H9 (cell line): ENCODE measurements at regions not wholly inside any gene's neighbourhood (a gene's known extent, or its start where the extent isn't known, plus 50 kb on each side); places are given as distances from the start of the nearest gene placed in this dataset.
A peak's percentile ranks its signal among the peaks of the same experiment; 100 is the strongest.

Experiments used
- DNase-seq: peaks from one replicate; pipeline ENCODE4 v3.0.0-alpha.2; 2017
- H2AFZ ChIP-seq: one replicate; pipeline ENCODE4 v1.6.1; 2013; ENCODE audit warnings: mild to moderate bottlenecking, low read length, control low read depth, moderate library complexity
- H2AK5ac ChIP-seq: 2 replicates; pipeline ENCODE4 v1.6.1; 2013; ENCODE audit warnings: low read length, control low read depth, mixed read lengths; ENCODE audit not compliant: insufficient read length
- H2BK120ac ChIP-seq: one replicate; pipeline ENCODE4 v1.6.1; 2013; ENCODE audit warnings: low read depth, mild to moderate bottlenecking, low read length, control low read depth, inconsistent platforms; ENCODE audit not compliant: poor library complexity, severe bottlenecking
- H2BK12ac ChIP-seq: 2 replicates; pipeline ENCODE4 v1.6.1; 2013; ENCODE audit warnings: low read length, control low read depth, mixed read lengths, low read depth; ENCODE audit not compliant: insufficient read length
- H2BK15ac ChIP-seq: 2 replicates; pipeline ENCODE4 v1.6.1; 2013; ENCODE audit warnings: low read depth, low read length, control low read depth
- H2BK20ac ChIP-seq: one replicate; pipeline ENCODE4 v1.6.1; 2013; ENCODE audit warnings: low read depth, mild to moderate bottlenecking, low read length, control low read depth, inconsistent platforms; ENCODE audit not compliant: poor library complexity, severe bottlenecking
- H2BK5ac ChIP-seq: 2 replicates; pipeline ENCODE4 v1.6.1; 2013; ENCODE audit warnings: low read length, control low read depth, mixed read lengths; ENCODE audit not compliant: insufficient read length
- H3K14ac ChIP-seq: 2 replicates; pipeline ENCODE4 v1.6.1; 2013; ENCODE audit warnings: low read length, control low read depth; ENCODE audit not compliant: insufficient read depth
- H3K18ac ChIP-seq: 2 replicates; pipeline ENCODE4 v1.6.1; 2013; ENCODE audit warnings: low read depth, mild to moderate bottlenecking, mixed read lengths, low read length, control low read depth; ENCODE audit not compliant: insufficient read length
- H3K23ac ChIP-seq: 2 replicates; pipeline ENCODE4 v1.6.1; 2013; ENCODE audit warnings: low read length, control low read depth, mixed read lengths, low read depth; ENCODE audit not compliant: insufficient read length
- H3K23me2 ChIP-seq: 2 replicates; pipeline ENCODE4 v1.6.1; 2013; ENCODE audit warnings: low read depth, mild to moderate bottlenecking, mixed read lengths, low read length, control low read depth; ENCODE audit not compliant: insufficient read length, poor library complexity, severe bottlenecking
- H3K27ac ChIP-seq: 2 replicates; pipeline ENCODE4 v1.5.1; 2013; ENCODE audit warnings: low read length, control low read depth, mixed read lengths, low read depth; ENCODE audit not compliant: insufficient read length
- H3K27me3 ChIP-seq: 2 replicates; pipeline ENCODE4 v1.6.1; 2013; ENCODE audit warnings: low read length, control low read depth, inconsistent platforms; ENCODE audit not compliant: insufficient read depth
- H3K4ac ChIP-seq: 2 replicates; pipeline ENCODE4 v1.6.1; 2013; ENCODE audit warnings: low read depth, mild to moderate bottlenecking, control low read depth, inconsistent platforms, low read length, moderate library complexity
- H3K4me1 ChIP-seq: 2 replicates; pipeline ENCODE4 v1.6.1; 2013; ENCODE audit warnings: low read length, control low read depth, inconsistent platforms; ENCODE audit not compliant: insufficient read depth
- H3K4me2 ChIP-seq: 2 replicates; pipeline ENCODE4 v1.6.1; 2013; ENCODE audit warnings: low read length, control low read depth, mixed read lengths; ENCODE audit not compliant: insufficient read length, insufficient read depth
- H3K56ac ChIP-seq: 2 replicates; pipeline ENCODE4 v1.6.1; 2013; ENCODE audit warnings: low read depth, mild to moderate bottlenecking, mixed read lengths, low read length, control low read depth; ENCODE audit not compliant: insufficient read length
- H3K79me1 ChIP-seq: 2 replicates; pipeline ENCODE4 v1.6.1; 2013; ENCODE audit warnings: low read depth, mild to moderate bottlenecking, moderate library complexity, low read length, control low read depth, inconsistent platforms; ENCODE audit not compliant: insufficient read depth, poor library complexity, severe bottlenecking
- H3K79me2 ChIP-seq: 2 replicates; pipeline ENCODE4 v1.6.1; 2013; ENCODE audit warnings: low read length, control low read depth, inconsistent platforms; ENCODE audit not compliant: insufficient read depth
- H3K9ac ChIP-seq: 2 replicates; pipeline ENCODE4 v1.6.1; 2013; ENCODE audit warnings: low read length, control low read depth, mixed read lengths; ENCODE audit not compliant: insufficient read length; ENCODE audit errors: extremely low read depth
- H3K9me3 ChIP-seq: one replicate; pipeline ENCODE4 v1.6.1; 2013; ENCODE audit warnings: low read depth, low read length, inconsistent platforms; ENCODE audit not compliant: control insufficient read depth
- H3T11ph ChIP-seq: one replicate; pipeline ENCODE4 v1.6.1; 2013; ENCODE audit warnings: mild to moderate bottlenecking, low read length, control low read depth, inconsistent platforms
- H4K20me1 ChIP-seq: one replicate; pipeline ENCODE4 v1.6.1; 2013; ENCODE audit not compliant: control insufficient read depth, insufficient read length, insufficient read depth
- H4K5ac ChIP-seq: 2 replicates; pipeline ENCODE4 v1.6.1; 2013; ENCODE audit warnings: low read depth, mild to moderate bottlenecking, mixed read lengths, low read length, control low read depth; ENCODE audit not compliant: insufficient read length
- H4K8ac ChIP-seq: replicated peaks from 2 replicates; pipeline ENCODE4 v1.6.1; 2013; ENCODE audit warnings: low read length, control low read depth, mixed read lengths, low read depth; ENCODE audit not compliant: insufficient read length
- H4K91ac ChIP-seq: 2 replicates; pipeline ENCODE4 v1.6.1; 2013; ENCODE audit warnings: low read depth, mild to moderate bottlenecking, moderate library complexity, mixed read lengths, low read length, control low read depth; ENCODE audit not compliant: insufficient read length
- H3K27ac Mint-ChIP-seq, 3 experiments: 2 replicates in 2 of 3; 3 replicates in 1 of 3; pipeline ENCODE4 v1.8.0; 2020 to 2021; ENCODE audit warnings: mixed read lengths in 3 of 3, mild to moderate bottlenecking in 1 of 3, moderate library complexity in 1 of 3
- H3K27me3 Mint-ChIP-seq: 2 replicates; pipeline ENCODE4 v1.8.0; 2021; ENCODE audit warnings: low read depth, mild to moderate bottlenecking, moderate library complexity, mixed read lengths
- H3K36me3 Mint-ChIP-seq, 3 experiments: 2 replicates in 2 of 3; 3 replicates in 1 of 3; pipeline ENCODE4 v1.8.0; 2020 to 2021; ENCODE audit warnings: low read depth in 3 of 3, mixed read lengths in 3 of 3; ENCODE audit not compliant: insufficient read depth in 1 of 3
- H3K4me1 Mint-ChIP-seq, 2 experiments: 2 replicates each; pipeline ENCODE4 v1.8.0; 2020; ENCODE audit warnings: mixed read lengths in 2 of 2
- H3K4me3 Mint-ChIP-seq, 2 experiments: 2 replicates in 1 of 2; 3 replicates in 1 of 2; pipeline ENCODE4 v1.8.0; 2020 to 2021; ENCODE audit warnings: mild to moderate bottlenecking in 2 of 2, mixed read lengths in 2 of 2, moderate library complexity in 1 of 2
- H3K9me3 Mint-ChIP-seq, 2 experiments: 2 replicates in 1 of 2; 3 replicates in 1 of 2; pipeline ENCODE4 v1.8.0; 2020; ENCODE audit warnings: mild to moderate bottlenecking in 2 of 2, mixed read lengths in 2 of 2, moderate library complexity in 1 of 2
- CTCF ChIP-seq: fragments of 200-600 bp; sonication (generic); conservative IDR thresholded peaks from 3 replicates; pipeline ENCODE4 v1.8.0; 2021; ENCODE audit warnings: antibody characterized with exemption, mild to moderate bottlenecking
- WGBS: extraction: QIAGEN DNeasy Blood & Tissue Kit; methylation state at CpG from one replicate; pipeline ENCODE4 v1.1.7; 2013; ENCODE audit warnings: missing lambda C conversion rate, low lambda C conversion rate, mixed read lengths; ENCODE audit not compliant: insufficient read length; ENCODE audit errors: extremely low coverage; 5-methylcytosine and 5-hydroxymethylcytosine counted together

DNA sequence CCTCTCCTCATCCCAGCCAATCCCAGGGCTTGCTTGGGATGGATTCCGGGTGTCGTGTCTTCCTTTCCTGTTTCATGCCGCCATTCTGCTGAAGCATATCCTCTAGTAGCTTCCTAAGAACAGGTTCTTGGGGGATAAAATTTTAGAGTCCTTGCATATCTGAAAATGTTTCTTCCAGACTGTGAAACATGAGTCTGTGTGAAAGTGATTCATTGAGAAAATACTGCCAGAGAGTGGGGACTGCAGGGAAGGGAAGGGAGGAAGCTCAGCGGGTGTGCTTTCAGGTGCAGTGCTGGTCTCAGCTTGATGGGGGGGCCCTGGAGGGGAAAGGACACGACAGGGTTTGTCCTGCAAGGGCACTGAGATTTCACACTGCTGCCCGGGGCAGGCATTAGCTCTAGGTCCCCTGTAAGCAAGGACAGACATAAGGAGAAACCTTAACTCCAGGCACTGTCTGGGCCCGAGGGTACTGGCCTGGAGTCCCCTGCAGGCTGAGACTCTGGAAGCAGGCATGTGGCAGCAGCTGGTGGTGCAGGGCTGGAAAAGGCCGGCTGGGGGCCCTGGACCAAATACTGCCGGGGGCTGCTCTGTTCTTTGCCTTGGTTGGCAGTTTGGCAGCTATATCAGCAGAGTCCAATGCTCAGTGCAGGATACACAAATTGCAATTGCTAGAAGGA is 97.6 kb upstream of the HS6ST1 start:
- Histone ChIP-seq H3K18ac (no peak overlapping the region), H3K4me2 (no peak overlapping the region), H3K14ac (no peak overlapping the region), H3K9ac (no peak overlapping the region), H3K9me3 (no peaks in the 10 kb centered on the region), H4K20me1 (no peaks in the 10 kb centered on the region), H3K27me3 (no peaks in the 10 kb centered on the region), H3K23me2 (no peaks in the 10 kb centered on the region), H3K4me1 (no peaks in the 10 kb centered on the region; the same call in 1 of the 2 replicates), H2BK20ac (no peak overlapping the region), H3T11ph (no peak overlapping the region), H3K23ac (no peak overlapping the region), H4K5ac (no peak overlapping the region), H2AK5ac (no peak overlapping the region), H3K27ac (no peak overlapping the region), H2BK120ac (no peak overlapping the region), H3K79me1 (no peaks in the 10 kb centered on the region), H2BK15ac (no peak overlapping the region), H3K79me2 (no peaks in the 10 kb centered on the region), H2BK5ac (no peak overlapping the region), H4K91ac (no peak overlapping the region), H3K56ac (no peak overlapping the region), H3K4ac (no peak overlapping the region), H2AFZ (no peak overlapping the region), H2BK12ac (no peak overlapping the region), H4K8ac (no peak overlapping the region)
- H3K36me3 Mint-ChIP-seq = peaks cover 5 to 14% (median 9%) of the 10 kb centered on the region in 3 experiments
- H3K4me3 Mint-ChIP-seq = no peak overlapping the region
- peaks cover 13 to 14% of the 10 kb centered on the region in 2 experiments for H3K9me3 Mint-ChIP-seq
- no CpG with 5 or more reads among the region's 9 CpGs for WGBS
- TF ChIP-seq CTCF = 0 out of 3 replicates have a peak, but pooled peaks have one; percentile 14
- peaks cover 11 to 16% of the 10 kb centered on the region in 2 experiments for H3K4me1 Mint-ChIP-seq
- H3K27ac Mint-ChIP-seq = no peak overlapping the region
- peak; percentile 33 for DNase-seq
- H3K27me3 Mint-ChIP-seq = peaks cover 5% of the 10 kb centered on the region
